Neural cell (in vitro differentiated cells): ENCODE measurements at regions not wholly inside any gene's neighbourhood (a gene's known extent, or its start where the extent isn't known, plus 50 kb on each side); places are given as distances from the start of the nearest gene placed in this dataset.

Experiments
- H2AFZ ChIP-seq: fragments of 200-600, 300-800 bp; sonication (generic), shearing (Covaris generic); 2 replicates; pipeline ENCODE4 v1.6.0; 2014; ENCODE audit warnings: low read depth, mild to moderate bottlenecking, antibody characterized with exemption, low read length, moderate library complexity
- H3F3A ChIP-seq: fragments of 200-600 bp; shearing (Covaris generic); 2 replicates; pipeline ENCODE4 v1.6.1; 2016; ENCODE audit warnings: mild to moderate bottlenecking, moderate library complexity, mixed read lengths, antibody characterized with exemption, low read length; ENCODE audit not compliant: insufficient read depth, poor library complexity, severe bottlenecking
- H3K27ac ChIP-seq: fragments of 200-600, 300-800 bp; sonication (generic), shearing (Covaris generic); 2 replicates; pipeline ENCODE4 v1.5.1; 2014; ENCODE audit warnings: mild to moderate bottlenecking, low read length, moderate library complexity
- H3K27me3 ChIP-seq: fragments of 300-800, 200-600 bp; sonication (generic), shearing (Covaris generic); 2 replicates; pipeline ENCODE4 v1.6.0; 2014; ENCODE audit warnings: mild to moderate bottlenecking, low read depth, low read length, moderate library complexity; ENCODE audit not compliant: insufficient read depth
- H3K36me3 ChIP-seq: fragments of 300-800, 200-600 bp; sonication (generic), shearing (Covaris generic); 2 replicates; pipeline ENCODE4 v1.5.1; 2014; ENCODE audit warnings: mild to moderate bottlenecking, antibody characterized with exemption, low read length, moderate library complexity; ENCODE audit not compliant: insufficient read depth
- H3K4me2 ChIP-seq: fragments of 300-800, 200-600 bp; sonication (generic), shearing (Covaris generic); 2 replicates; pipeline ENCODE4 v1.6.0; 2014; ENCODE audit warnings: mild to moderate bottlenecking, low read length
- H3K4me3 ChIP-seq: fragments of 300-800, 200-600 bp; sonication (generic), shearing (Covaris generic); 2 replicates; pipeline ENCODE4 v1.5.1; 2014; ENCODE audit warnings: mild to moderate bottlenecking, low read length, moderate library complexity
- H3K79me2 ChIP-seq: fragments of 200-600 bp; shearing (Covaris generic); replicated peaks from 2 replicates; pipeline ENCODE4 v1.6.0; 2014; ENCODE audit warnings: mild to moderate bottlenecking, low read length, moderate library complexity; ENCODE audit not compliant: insufficient read depth
- H3K9ac ChIP-seq: fragments of 300-800, 200-600 bp; sonication (generic), shearing (Covaris generic); 2 replicates; pipeline ENCODE4 v1.6.1; 2016; ENCODE audit warnings: mild to moderate bottlenecking, low read length, mixed read lengths
- H3K9me2 ChIP-seq: fragments of 200-600 bp; shearing (Covaris generic); 2 replicates; pipeline ENCODE4 v1.6.1; 2016; ENCODE audit warnings: mild to moderate bottlenecking, low read length, mixed read lengths; ENCODE audit not compliant: insufficient read depth
- H3K9me3 ChIP-seq: fragments of 200-600, 300-800 bp; sonication (generic), shearing (Covaris generic); 2 replicates; pipeline ENCODE4 v1.6.1; 2016; ENCODE audit warnings: mild to moderate bottlenecking, mixed run types, low read length, moderate library complexity, mixed read lengths
- H4K20me1 ChIP-seq: fragments of 200-600 bp; shearing (Covaris generic); 2 replicates; pipeline ENCODE4 v1.6.1; 2016; ENCODE audit warnings: mild to moderate bottlenecking, mixed run types; ENCODE audit not compliant: insufficient read depth
- EP300 ChIP-seq: fragments of 450-650 bp; conservative IDR thresholded peaks from 2 replicates; pipeline ENCODE4 v1.6.1; 2014; ENCODE audit warnings: antibody characterized with exemption, mild to moderate bottlenecking, moderate library complexity; ENCODE audit not compliant: poor library complexity, severe bottlenecking
- EZH2 ChIP-seq: fragments of 200-600, 300-800 bp; shearing (Covaris generic), sonication (generic); IDR thresholded peaks from 2 replicates; pipeline ENCODE4 v1.6.1; 2014; ENCODE audit warnings: antibody characterized with exemption, low read length, borderline replicate concordance, mild to moderate bottlenecking; ENCODE audit not compliant: insufficient read depth, poor library complexity, severe bottlenecking
- MXI1 ChIP-seq: fragments of 450-650 bp; conservative IDR thresholded peaks from 2 replicates; pipeline ENCODE4 v1.6.1; 2014; ENCODE audit warnings: antibody characterized with exemption, mild to moderate bottlenecking; ENCODE audit not compliant: poor library complexity, severe bottlenecking
- POLR2AphosphoS5 ChIP-seq: IDR thresholded peaks from 2 replicates; pipeline ENCODE4 v1.6.1; 2012
- RAD21 ChIP-seq: fragments of 450-650 bp; conservative IDR thresholded peaks from 2 replicates; pipeline ENCODE4 v1.6.1; 2014; ENCODE audit warnings: antibody characterized with exemption, mild to moderate bottlenecking, moderate library complexity
- SMC3 ChIP-seq: fragments of 450-650 bp; conservative IDR thresholded peaks from 2 replicates; pipeline ENCODE4 v1.6.1; 2014; ENCODE audit warnings: antibody characterized with exemption, mild to moderate bottlenecking, moderate library complexity; ENCODE audit not compliant: poor library complexity
- TAF1 ChIP-seq: IDR thresholded peaks from 2 replicates; pipeline ENCODE4 v1.6.1; 2012; ENCODE audit warnings: low read depth
- TF ChIP-seq, protein P1 (sequence below): IDR thresholded peaks from 2 replicates; pipeline ENCODE4 v1.6.1; 2012; ENCODE audit warnings: borderline replicate concordance
- TF ChIP-seq, protein P2 (sequence below): fragments of 450-650 bp; IDR thresholded peaks from 2 replicates; pipeline ENCODE4 v1.5.1; 2014; ENCODE audit warnings: antibody characterized with exemption, mild to moderate bottlenecking, moderate library complexity; ENCODE audit not compliant: poor library complexity, severe bottlenecking

DNA sequence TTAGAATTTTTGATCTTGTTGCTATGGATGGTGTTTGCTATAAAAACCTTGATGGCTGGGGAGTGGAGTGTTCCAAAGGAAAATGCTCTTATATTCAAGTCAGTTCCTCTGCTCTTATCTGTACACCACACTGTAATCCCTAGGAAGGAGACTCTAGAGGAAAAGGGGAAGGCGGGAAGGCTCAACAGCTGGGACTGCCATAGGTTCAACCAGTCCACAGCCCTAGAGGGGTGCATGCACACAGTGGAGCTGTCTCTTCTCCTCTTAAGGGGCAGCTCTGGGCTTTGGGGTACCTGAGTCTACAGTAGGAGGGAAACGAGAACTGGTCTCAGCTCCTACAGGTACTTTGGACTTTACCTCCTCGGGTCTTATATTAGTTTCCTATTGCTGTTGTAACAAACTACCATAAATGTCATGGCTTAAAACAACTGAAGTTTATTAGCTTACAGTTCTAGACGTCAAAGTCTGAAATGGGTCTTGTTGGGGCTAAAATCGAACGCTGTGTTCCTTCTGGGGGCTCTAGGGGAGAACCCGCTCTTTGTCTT lies 77.2 kb upstream of the ZBED5 start:
- Histone ChIP-seq H3K9ac (no peak overlapping the region), H3K27ac (no peak overlapping the region), H3K36me3 (no peaks in the 10 kb centered on the region), H3K27me3 (no peaks in the 10 kb centered on the region), H3K9me3 (no peaks in the 10 kb centered on the region), H3K79me2 (no peaks in the 10 kb centered on the region), H2AFZ (no peak overlapping the region), H3K9me2 (no peaks in the 10 kb centered on the region), H4K20me1 (no peaks in the 10 kb centered on the region), H3K4me2 (no peak overlapping the region), H3K4me3 (no peak overlapping the region), H3F3A (no peaks in the 10 kb centered on the region)
- TF ChIP-seq SMC3 (no peak), RAD21 (no peak), TAF1 (no peak), EZH2 (no peak), EP300 (no peak), POLR2AphosphoS5 (no peak), MXI1 (no peak)
- TF ChIP-seq, protein P1, sequence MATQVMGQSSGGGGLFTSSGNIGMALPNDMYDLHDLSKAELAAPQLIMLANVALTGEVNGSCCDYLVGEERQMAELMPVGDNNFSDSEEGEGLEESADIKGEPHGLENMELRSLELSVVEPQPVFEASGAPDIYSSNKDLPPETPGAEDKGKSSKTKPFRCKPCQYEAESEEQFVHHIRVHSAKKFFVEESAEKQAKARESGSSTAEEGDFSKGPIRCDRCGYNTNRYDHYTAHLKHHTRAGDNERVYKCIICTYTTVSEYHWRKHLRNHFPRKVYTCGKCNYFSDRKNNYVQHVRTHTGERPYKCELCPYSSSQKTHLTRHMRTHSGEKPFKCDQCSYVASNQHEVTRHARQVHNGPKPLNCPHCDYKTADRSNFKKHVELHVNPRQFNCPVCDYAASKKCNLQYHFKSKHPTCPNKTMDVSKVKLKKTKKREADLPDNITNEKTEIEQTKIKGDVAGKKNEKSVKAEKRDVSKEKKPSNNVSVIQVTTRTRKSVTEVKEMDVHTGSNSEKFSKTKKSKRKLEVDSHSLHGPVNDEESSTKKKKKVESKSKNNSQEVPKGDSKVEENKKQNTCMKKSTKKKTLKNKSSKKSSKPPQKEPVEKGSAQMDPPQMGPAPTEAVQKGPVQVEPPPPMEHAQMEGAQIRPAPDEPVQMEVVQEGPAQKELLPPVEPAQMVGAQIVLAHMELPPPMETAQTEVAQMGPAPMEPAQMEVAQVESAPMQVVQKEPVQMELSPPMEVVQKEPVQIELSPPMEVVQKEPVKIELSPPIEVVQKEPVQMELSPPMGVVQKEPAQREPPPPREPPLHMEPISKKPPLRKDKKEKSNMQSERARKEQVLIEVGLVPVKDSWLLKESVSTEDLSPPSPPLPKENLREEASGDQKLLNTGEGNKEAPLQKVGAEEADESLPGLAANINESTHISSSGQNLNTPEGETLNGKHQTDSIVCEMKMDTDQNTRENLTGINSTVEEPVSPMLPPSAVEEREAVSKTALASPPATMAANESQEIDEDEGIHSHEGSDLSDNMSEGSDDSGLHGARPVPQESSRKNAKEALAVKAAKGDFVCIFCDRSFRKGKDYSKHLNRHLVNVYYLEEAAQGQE, result no peak
- TF ChIP-seq, protein P2, sequence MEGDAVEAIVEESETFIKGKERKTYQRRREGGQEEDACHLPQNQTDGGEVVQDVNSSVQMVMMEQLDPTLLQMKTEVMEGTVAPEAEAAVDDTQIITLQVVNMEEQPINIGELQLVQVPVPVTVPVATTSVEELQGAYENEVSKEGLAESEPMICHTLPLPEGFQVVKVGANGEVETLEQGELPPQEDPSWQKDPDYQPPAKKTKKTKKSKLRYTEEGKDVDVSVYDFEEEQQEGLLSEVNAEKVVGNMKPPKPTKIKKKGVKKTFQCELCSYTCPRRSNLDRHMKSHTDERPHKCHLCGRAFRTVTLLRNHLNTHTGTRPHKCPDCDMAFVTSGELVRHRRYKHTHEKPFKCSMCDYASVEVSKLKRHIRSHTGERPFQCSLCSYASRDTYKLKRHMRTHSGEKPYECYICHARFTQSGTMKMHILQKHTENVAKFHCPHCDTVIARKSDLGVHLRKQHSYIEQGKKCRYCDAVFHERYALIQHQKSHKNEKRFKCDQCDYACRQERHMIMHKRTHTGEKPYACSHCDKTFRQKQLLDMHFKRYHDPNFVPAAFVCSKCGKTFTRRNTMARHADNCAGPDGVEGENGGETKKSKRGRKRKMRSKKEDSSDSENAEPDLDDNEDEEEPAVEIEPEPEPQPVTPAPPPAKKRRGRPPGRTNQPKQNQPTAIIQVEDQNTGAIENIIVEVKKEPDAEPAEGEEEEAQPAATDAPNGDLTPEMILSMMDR, result no peak

DNA sequence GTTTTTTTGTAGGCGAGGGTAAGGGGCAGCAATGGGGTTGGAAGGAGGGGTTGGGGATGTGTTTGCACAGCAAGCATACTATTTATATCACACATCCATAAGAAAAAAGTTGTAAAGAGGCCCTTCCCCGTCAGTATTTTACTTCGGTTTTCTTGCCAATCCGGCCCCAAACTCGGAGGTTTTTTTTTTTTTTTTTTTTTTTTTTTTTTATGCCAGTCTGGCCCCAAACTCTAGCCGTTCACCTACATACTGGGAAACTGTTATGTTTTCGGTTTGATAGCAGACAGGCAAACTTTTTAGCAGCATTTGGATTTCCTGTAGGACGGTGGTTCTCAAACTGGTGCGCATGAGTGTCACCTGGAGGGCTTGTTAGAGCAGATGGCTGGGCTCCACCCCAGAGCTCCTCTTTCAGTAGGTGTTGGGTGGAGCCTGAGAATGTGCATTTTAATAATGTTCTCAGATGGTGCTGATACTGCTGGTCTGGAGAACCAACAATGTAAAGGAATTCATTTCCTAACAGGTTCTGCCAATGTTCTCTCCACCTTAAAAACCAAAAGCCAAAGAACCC lies 76.5 kb upstream of the ZBED5 start:
- Histone ChIP-seq H3K9me3 (no peaks in the 10 kb centered on the region), H3K27ac (no peak overlapping the region), H2AFZ (no peak overlapping the region), H3K4me2 (no peak overlapping the region), H3F3A (no peaks in the 10 kb centered on the region), H3K36me3 (no peaks in the 10 kb centered on the region), H4K20me1 (no peaks in the 10 kb centered on the region), H3K4me3 (peak overlapping the region; percentile 53), H3K9ac (no peak overlapping the region), H3K27me3 (no peaks in the 10 kb centered on the region), H3K79me2 (no peaks in the 10 kb centered on the region), H3K9me2 (no peaks in the 10 kb centered on the region)
- TF ChIP-seq, protein P1, result no peak
- TF ChIP-seq SMC3 (no peak), TAF1 (no peak), RAD21 (no peak), EP300 (no peak), POLR2AphosphoS5 (no peak)
